Sigmoid colon (tissue), 6 donors: ENCODE measurements at regions not wholly inside any gene's neighbourhood (a gene's known extent, or its start where the extent isn't known, plus 50 kb on each side); places are given as distances from the start of the nearest gene placed in this dataset.
"Not testable (repeated sequence)": the region's sequence is repeated elsewhere in the genome, so short reads cannot be mapped to it uniquely, and the experiment has no call there.

Experiments
- DNase-seq: peaks from one replicate; pipeline ENCODE4 v3.0.0-alpha.2; 2019
- H3K27ac ChIP-seq, 4 donors: fragments of 200-600 bp; sonication (generic); one replicate each; pipeline ENCODE4 v1.5.1; 2016 to 2019; ENCODE audit warnings: mild to moderate bottlenecking in 1 of 4
- H3K27me3 ChIP-seq, 3 donors: fragments of 200-600 bp; sonication (generic); one replicate each; pipeline ENCODE4 v1.5.1; 2019; ENCODE audit warnings: mild to moderate bottlenecking in 1 of 3
- H3K36me3 ChIP-seq, 4 donors: fragments of 200-600 bp; sonication (generic); one replicate each; pipeline ENCODE4 v1.5.1; 2016 to 2019
- H3K4me1 ChIP-seq, 4 donors: fragments of 200-600 bp; sonication (generic); one replicate each; pipeline ENCODE4 v1.5.1; 2017 to 2019
- H3K4me3 ChIP-seq, 4 donors: fragments of 200-600 bp; sonication (generic); one replicate each; pipeline ENCODE4 v1.5.1; 2017 to 2019; ENCODE audit warnings: mild to moderate bottlenecking in 2 of 4, moderate library complexity in 1 of 4
- H3K9me3 ChIP-seq, 4 donors: fragments of 200-600 bp in 3 of 4; sonication (generic) in 3 of 4; one replicate each; pipeline versions ENCODE4 v1.5.1 to v1.6.1; 2013 to 2019
- EP300 ChIP-seq, 4 donors: sonication (generic); formaldehyde crosslinking; IDR thresholded peaks; one replicate each; pipeline ENCODE4 v1.6.1; 2017; ENCODE audit warnings: antibody characterized with exemption in 4 of 4
- POLR2A ChIP-seq, 2 donors: fragments of 450-650 bp; IDR thresholded peaks; one replicate each; pipeline ENCODE4 v1.6.1; 2016; ENCODE audit warnings: antibody characterized with exemption in 2 of 2, mild to moderate bottlenecking in 2 of 2, moderate library complexity in 2 of 2
- POLR2AphosphoS5 ChIP-seq, 4 donors: sonication (generic); formaldehyde crosslinking; IDR thresholded peaks; one replicate each; pipeline ENCODE4 v1.6.1; 2017; ENCODE audit warnings: antibody characterized with exemption in 4 of 4
- WGBS, 2 donors: extraction: QIAGEN DNeasy Blood & Tissue Kit; methylation state at CpG; one replicate each; pipeline ENCODE4 v1.1.7; 2013; 5-methylcytosine and 5-hydroxymethylcytosine counted together
- intact Hi-C: fragments of 100-400 bp; cut with DNase I; formaldehyde crosslinking; loops from one replicate; pipeline ENCODE4 v1.15.1; 2023
- TF ChIP-seq, protein P1 (sequence below), 4 experiments: fragments of 450-650 bp in 3 of 4; fragments of 200-600 bp in 1 of 4; IDR thresholded peaks; one replicate each; pipeline ENCODE4 v1.5.1; 2016 to 2019; ENCODE audit warnings: antibody characterized with exemption in 4 of 4, mild to moderate bottlenecking in 3 of 4, moderate library complexity in 2 of 4
- donor health status: healthy with polysubstance abuse.
- donor health status: healthy.

DNA sequence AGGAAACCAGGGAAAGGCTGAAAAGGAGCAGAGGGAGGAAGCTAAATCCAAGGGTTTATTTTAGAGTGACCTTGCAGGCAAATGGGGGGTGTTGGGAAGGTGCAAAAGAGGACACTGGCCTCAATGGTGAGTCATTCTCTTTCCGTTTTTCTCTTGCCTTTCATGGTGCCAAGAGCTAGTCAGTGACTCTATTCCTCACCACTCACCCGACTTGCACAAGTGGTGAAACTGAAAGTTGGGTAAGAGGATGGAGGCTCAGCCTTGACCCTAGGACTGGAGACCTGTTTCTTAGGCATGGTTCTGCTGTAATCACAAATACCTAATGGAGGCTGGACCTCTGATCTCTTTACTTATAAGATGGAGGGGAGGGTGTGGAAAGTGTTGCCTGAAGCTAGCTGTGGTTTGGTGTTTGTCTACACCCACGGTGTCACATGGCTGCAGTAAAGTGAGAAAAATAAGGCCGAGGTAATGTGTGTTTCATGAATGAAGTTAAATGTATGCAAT lies 67.3 kb upstream of the CREB3L1 start:
- Histone ChIP-seq H3K27me3 (no peaks in the 10 kb centered on the region), H3K4me3 (no peak overlapping the region), H3K4me1 (no peaks in the 10 kb centered on the region), H3K27ac (no peak overlapping the region), H3K9me3 (no peaks in the 10 kb centered on the region), H3K36me3 (no peaks in the 10 kb centered on the region)
- TF ChIP-seq POLR2AphosphoS5 (IDR thresholded peaks at IDR 0.05) (no peak), EP300 (IDR thresholded peaks at IDR 0.05) (no peak), POLR2A (IDR thresholded peaks at IDR 0.05) (no peak)
- TF ChIP-seq, protein P1, sequence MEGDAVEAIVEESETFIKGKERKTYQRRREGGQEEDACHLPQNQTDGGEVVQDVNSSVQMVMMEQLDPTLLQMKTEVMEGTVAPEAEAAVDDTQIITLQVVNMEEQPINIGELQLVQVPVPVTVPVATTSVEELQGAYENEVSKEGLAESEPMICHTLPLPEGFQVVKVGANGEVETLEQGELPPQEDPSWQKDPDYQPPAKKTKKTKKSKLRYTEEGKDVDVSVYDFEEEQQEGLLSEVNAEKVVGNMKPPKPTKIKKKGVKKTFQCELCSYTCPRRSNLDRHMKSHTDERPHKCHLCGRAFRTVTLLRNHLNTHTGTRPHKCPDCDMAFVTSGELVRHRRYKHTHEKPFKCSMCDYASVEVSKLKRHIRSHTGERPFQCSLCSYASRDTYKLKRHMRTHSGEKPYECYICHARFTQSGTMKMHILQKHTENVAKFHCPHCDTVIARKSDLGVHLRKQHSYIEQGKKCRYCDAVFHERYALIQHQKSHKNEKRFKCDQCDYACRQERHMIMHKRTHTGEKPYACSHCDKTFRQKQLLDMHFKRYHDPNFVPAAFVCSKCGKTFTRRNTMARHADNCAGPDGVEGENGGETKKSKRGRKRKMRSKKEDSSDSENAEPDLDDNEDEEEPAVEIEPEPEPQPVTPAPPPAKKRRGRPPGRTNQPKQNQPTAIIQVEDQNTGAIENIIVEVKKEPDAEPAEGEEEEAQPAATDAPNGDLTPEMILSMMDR (IDR thresholded peaks at IDR 0.05) = no peak
- intact Hi-C loops = no loop called here
- DNase-seq = no peak
- 47 to 49% methylated on average over 4 of the region's 4 CpGs for WGBS, 2 donors

DNA sequence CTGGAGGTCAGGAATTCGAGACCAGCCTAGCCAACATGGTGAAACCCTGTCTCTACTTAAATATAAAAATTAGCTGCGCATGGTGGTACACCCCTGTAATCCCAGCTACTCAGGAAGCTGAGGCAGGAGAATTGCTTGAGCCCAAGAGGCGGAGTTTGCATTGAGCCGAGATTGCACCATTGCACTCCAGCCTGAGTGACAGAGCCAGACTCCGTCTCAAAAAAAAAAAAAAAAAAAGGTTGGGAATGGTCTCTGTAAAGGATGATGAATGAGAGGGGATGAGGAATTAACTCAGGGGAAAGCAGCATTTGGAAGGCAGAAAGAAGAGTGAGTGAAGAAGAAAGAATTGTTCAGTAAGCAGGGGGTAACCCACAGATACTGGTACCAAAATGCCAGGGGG lies 67.8 kb upstream of the CREB3L1 start:
- H3K27me3 ChIP-seq, H3K27ac ChIP-seq, H3K9me3 ChIP-seq, intact Hi-C loops, H3K4me3 ChIP-seq, DNase-seq, H3K36me3 ChIP-seq, H3K4me1 ChIP-seq: not testable (repeated sequence)
- WGBS, 2 donors = 83 to 87% methylated on average over 5 of the region's 5 CpGs

DNA sequence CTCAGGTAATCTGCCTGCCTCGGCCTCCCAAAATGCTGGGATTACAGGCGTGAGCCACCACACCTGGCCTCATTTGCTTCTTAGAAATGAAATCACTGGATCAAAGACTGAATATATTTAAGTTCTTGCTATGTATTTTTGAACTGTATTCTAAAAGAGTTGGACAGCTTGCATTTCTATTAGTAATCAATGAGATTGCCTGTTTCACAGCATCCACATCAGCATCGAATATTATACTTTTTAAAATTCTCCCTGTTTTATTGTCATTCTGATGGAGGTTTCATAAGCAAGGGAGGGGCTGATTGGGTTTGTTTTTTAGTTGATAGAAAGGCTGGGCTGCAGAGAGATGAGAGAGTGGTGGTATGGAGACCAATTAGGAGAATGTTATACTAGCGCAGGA lies 68.7 kb upstream of the CREB3L1 start:
- no peak for DNase-seq
- TF ChIP-seq, protein P1 (IDR thresholded peaks at IDR 0.05) = no peak
- TF ChIP-seq POLR2A (IDR thresholded peaks at IDR 0.05) (no peak), EP300 (IDR thresholded peaks at IDR 0.05) (no peak), POLR2AphosphoS5 (IDR thresholded peaks at IDR 0.05) (no peak)
- H3K27me3 ChIP-seq = no peaks in the 10 kb centered on the region
- intact Hi-C loops = no loop called here
- WGBS, 2 donors = 94 to 96% methylated on average over 4 of the region's 4 CpGs
- no peak overlapping the region for H3K27ac ChIP-seq
- H3K4me3 ChIP-seq = no peak overlapping the region
- H3K4me1 ChIP-seq = no peaks in the 10 kb centered on the region
- H3K9me3 ChIP-seq = no peaks in the 10 kb centered on the region
- H3K36me3 ChIP-seq = no peaks in the 10 kb centered on the region

DNA sequence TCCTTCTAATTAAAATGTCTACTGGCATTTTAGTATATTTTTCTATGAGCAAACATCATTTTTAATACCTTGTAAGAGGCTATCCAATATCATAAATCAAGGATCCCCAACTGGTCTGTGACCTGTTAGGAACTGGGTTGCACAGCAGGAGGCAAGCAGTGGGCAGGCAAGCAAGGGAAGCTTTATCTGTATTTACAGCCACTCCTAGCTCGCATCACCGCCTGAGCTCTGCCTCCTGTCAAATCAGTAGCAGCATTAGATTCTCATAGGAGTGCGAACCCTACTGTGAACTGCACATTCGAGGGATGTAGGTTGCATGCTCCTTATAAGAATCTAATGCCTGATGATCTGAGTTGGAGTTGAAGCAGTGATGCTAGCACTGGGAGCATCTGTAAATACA lies 70.2 kb upstream of the CREB3L1 start:
- H3K9me3 ChIP-seq = no peaks in the 10 kb centered on the region
- no peaks in the 10 kb centered on the region for H3K36me3 ChIP-seq
- DNase-seq = no peak
- TF ChIP-seq POLR2A (IDR thresholded peaks at IDR 0.05) (no peak), EP300 (IDR thresholded peaks at IDR 0.05) (no peak), POLR2AphosphoS5 (IDR thresholded peaks at IDR 0.05) (no peak)
- TF ChIP-seq, protein P1 (IDR thresholded peaks at IDR 0.05) = no peak
- 37 to 65% methylated on average over 4 of the region's 4 CpGs for WGBS, 2 donors
- H3K4me1 ChIP-seq = no peaks in the 10 kb centered on the region
- no peak overlapping the region for H3K27ac ChIP-seq
- no peaks in the 10 kb centered on the region for H3K27me3 ChIP-seq
- intact Hi-C loops = no loop called here
- no peak overlapping the region for H3K4me3 ChIP-seq

DNA sequence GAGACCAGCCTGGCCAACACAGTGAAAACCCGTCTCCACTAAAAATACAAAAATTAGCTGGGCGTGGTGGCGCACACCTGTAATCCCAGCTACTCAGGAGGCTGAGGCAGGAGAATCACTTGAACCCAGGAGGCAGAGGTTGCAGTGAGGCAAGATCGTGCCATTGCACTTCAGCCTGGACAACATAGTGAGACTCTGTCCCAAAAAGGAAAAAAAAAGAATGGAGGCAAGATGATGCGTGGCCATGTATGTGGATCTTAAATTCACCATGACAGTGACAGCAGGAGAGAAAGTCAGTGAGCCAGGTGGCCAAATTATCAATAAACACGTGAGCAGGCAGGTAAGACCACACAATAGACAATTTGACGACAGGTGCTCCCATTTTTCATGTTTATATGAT lies 73.0 kb upstream of the CREB3L1 start:
- intact Hi-C loops, H3K36me3 ChIP-seq, H3K4me1 ChIP-seq, H3K27ac ChIP-seq, H3K4me3 ChIP-seq, DNase-seq, H3K27me3 ChIP-seq, H3K9me3 ChIP-seq: not testable (repeated sequence)
- 90 to 91% methylated on average over 7 of the region's 7 CpGs for WGBS, 2 donors

DNA sequence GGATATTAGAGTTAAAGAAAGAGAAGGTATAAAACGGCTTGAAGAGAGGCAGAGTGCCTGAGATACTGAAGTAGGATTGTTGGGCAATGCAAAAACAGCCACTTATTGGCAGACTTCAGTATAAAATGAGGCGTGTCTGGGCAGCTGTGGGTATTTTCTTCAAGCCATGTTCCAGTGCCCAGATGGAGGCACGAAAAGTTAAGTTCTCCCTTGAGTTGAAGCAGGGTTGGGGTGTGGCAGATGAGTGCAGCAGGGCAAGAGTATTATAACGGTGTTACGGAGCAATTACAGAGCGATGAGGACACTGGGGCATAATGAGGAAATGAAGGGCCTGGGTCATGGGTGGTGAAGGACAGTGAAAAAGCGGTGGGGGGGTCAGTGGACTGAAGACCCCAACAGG lies 73.7 kb upstream of the CREB3L1 start:
- no peak overlapping the region for H3K27ac ChIP-seq
- H3K4me1 ChIP-seq = no peaks in the 10 kb centered on the region
- no peaks in the 10 kb centered on the region for H3K36me3 ChIP-seq
- H3K4me3 ChIP-seq = no peak overlapping the region
- no peaks in the 10 kb centered on the region for H3K27me3 ChIP-seq
- no peak for DNase-seq
- intact Hi-C loops = no loop called here
- no peaks in the 10 kb centered on the region for H3K9me3 ChIP-seq
- no peak for TF ChIP-seq POLR2A (IDR thresholded peaks at IDR 0.05)
- TF ChIP-seq POLR2AphosphoS5 (IDR thresholded peaks at IDR 0.05) = no peak
- TF ChIP-seq EP300 (IDR thresholded peaks at IDR 0.05) = no peak
- TF ChIP-seq, protein P1 (IDR thresholded peaks at IDR 0.05) = no peak
- 20 to 64% methylated on average over 7 of the region's 7 CpGs for WGBS, 2 donors
